Body of pancreas (tissue), 4 donors: ENCODE measurements at regions not wholly inside any gene's neighbourhood (a gene's known extent, or its start where the extent isn't known, plus 50 kb on each side); places are given as distances from the start of the nearest gene placed in this dataset.

Experiments
- POLR2A ChIP-seq, 3 donors: fragments of 450-650 bp; IDR thresholded peaks; one replicate each; pipeline ENCODE4 v1.6.1; 2016; ENCODE audit warnings: antibody characterized with exemption in 3 of 3, mild to moderate bottlenecking in 2 of 3
- TF ChIP-seq, protein P1 (sequence below), 7 experiments: fragments of 450-650 bp in 4 of 7; fragments of 200-600 bp in 3 of 7; sonication (generic) in 3 of 7; IDR thresholded peaks; one replicate each; pipeline ENCODE4 v1.5.1; 2016 to 2019; ENCODE audit warnings: antibody characterized with exemption in 7 of 7

DNA sequence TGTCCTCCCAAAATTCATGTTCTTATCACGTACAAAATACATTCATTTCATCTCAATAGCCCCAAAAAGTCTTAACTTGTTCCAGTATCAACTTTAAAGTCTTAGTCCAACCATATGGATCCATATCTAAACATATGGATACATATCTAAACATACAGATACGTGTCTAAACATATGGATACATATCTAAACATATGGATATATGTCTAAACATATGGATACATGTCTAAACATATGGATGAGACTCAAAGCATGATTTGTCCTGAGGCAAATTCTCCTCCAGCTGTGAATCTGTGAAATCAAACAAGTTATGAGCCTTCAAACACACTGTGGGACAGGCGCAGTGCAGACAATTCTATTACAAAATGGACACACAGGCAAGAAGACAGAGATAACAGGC, 709.0 kb downstream of the TBC1D22A start:
- TF ChIP-seq, protein P1, sequence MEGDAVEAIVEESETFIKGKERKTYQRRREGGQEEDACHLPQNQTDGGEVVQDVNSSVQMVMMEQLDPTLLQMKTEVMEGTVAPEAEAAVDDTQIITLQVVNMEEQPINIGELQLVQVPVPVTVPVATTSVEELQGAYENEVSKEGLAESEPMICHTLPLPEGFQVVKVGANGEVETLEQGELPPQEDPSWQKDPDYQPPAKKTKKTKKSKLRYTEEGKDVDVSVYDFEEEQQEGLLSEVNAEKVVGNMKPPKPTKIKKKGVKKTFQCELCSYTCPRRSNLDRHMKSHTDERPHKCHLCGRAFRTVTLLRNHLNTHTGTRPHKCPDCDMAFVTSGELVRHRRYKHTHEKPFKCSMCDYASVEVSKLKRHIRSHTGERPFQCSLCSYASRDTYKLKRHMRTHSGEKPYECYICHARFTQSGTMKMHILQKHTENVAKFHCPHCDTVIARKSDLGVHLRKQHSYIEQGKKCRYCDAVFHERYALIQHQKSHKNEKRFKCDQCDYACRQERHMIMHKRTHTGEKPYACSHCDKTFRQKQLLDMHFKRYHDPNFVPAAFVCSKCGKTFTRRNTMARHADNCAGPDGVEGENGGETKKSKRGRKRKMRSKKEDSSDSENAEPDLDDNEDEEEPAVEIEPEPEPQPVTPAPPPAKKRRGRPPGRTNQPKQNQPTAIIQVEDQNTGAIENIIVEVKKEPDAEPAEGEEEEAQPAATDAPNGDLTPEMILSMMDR (IDR thresholded peaks at IDR 0.05) = no peak
- TF ChIP-seq POLR2A (IDR thresholded peaks at IDR 0.05) = no peak
